Endothelial cell of umbilical vein (primary cell): ENCODE measurements at regions not wholly inside any gene's neighbourhood (a gene's known extent, or its start where the extent isn't known, plus 50 kb on each side); places are given as distances from the start of the nearest gene placed in this dataset.

Experiments used
- BruUV-seq: library from RNA; stranded (reverse); fragments of 400-500 nt; replicated peaks from 2 replicates; lab custom pipeline; 2021; lab: Mats Ljungman, UMichigan
- CTCF ChIA-PET: fragments of 300-600, 350-600 bp; sonication (Branson Sonifier 250); formaldehyde crosslinking; loops from one replicate; lab custom pipeline; 2021; ENCODE audit warnings: antibody characterized with exemption, inconsistent platforms; lab: Charles Lee
- POLR2A ChIA-PET: fragments of 300-600, 350-600 bp; sonication (Branson Sonifier 250); formaldehyde crosslinking; loops from one replicate; lab custom pipeline; 2021; ENCODE audit warnings: antibody characterized with exemption, inconsistent platforms; lab: Charles Lee
- DNase-seq: peaks from one replicate; pipeline ENCODE4 v3.0.0-alpha.2; 2011; ENCODE audit warnings: low read depth, low spot score
- FAIRE-seq: peaks from 2 replicates; lab custom pipeline; 2011; peaks lifted over from hg19 to GRCh38; lab: Jason Lieb, UNC
- H2AFZ ChIP-seq: 2 replicates; pipeline ENCODE4 v1.6.0; 2012; ENCODE audit warnings: low read depth, low read length, control low read depth, inconsistent platforms
- H3K27ac ChIP-seq: 2 replicates; pipeline ENCODE4 v1.5.1; 2011; ENCODE audit warnings: low read depth, mild to moderate bottlenecking, control low read depth, low read length, moderate library complexity; ENCODE audit not compliant: insufficient read depth
- H3K27me3 ChIP-seq, 2 experiments: 2 replicates each; pipeline versions ENCODE4 v1.6.0 to v1.6.1; 2011; ENCODE audit warnings: low read length in 2 of 2, mixed read lengths in 1 of 2; ENCODE audit not compliant: control insufficient read depth in 2 of 2, insufficient read depth in 2 of 2
- H3K36me3 ChIP-seq, 2 experiments: 2 replicates in 1 of 2; 3 replicates in 1 of 2; pipeline ENCODE4 v1.5.1; 2011; ENCODE audit warnings: low read length in 2 of 2, mild to moderate bottlenecking in 1 of 2, moderate library complexity in 1 of 2; ENCODE audit not compliant: control insufficient read depth in 2 of 2, insufficient read depth in 2 of 2; ENCODE audit errors: extremely low read depth in 1 of 2
- H3K4me1 ChIP-seq: 3 replicates; pipeline ENCODE4 v1.5.1; 2011; ENCODE audit warnings: mild to moderate bottlenecking, low read length; ENCODE audit not compliant: control insufficient read depth, insufficient read depth; ENCODE audit errors: extremely low read depth
- H3K4me2 ChIP-seq: 2 replicates; pipeline ENCODE4 v1.6.1; 2011; ENCODE audit warnings: low read length, control low read depth, mixed read lengths; ENCODE audit not compliant: insufficient read depth
- H3K4me3 ChIP-seq, 3 experiments: fragments of 200-600 bp in 1 of 3; sonication (generic), shearing (Covaris generic) in 1 of 3; replicated peaks in 1 of 3; 2 replicates each; pipeline ENCODE4 v1.5.1; 2011 to 2016; ENCODE audit warnings: control low read depth in 3 of 3, low read length in 3 of 3, mild to moderate bottlenecking in 2 of 3, inconsistent platforms in 1 of 3, low read depth in 1 of 3, moderate library complexity in 1 of 3; ENCODE audit not compliant: insufficient read depth in 1 of 3
- H3K79me2 ChIP-seq: 2 replicates; pipeline ENCODE4 v1.6.0; 2012; ENCODE audit warnings: low read length, inconsistent platforms; ENCODE audit not compliant: control insufficient read depth, insufficient read depth
- H3K9ac ChIP-seq: replicated peaks from 2 replicates; pipeline ENCODE3; 2011; ENCODE audit warnings: low read length, control low read depth; ENCODE audit not compliant: insufficient read depth; ENCODE audit errors: extremely low read depth
- H3K9me1 ChIP-seq: replicated peaks from 3 replicates; pipeline ENCODE4 v1.6.0; 2011; ENCODE audit warnings: mild to moderate bottlenecking, low read length; ENCODE audit not compliant: control insufficient read depth, insufficient read depth; ENCODE audit errors: extremely low read depth
- H3K9me3 ChIP-seq: replicated peaks from 2 replicates; pipeline ENCODE4 v1.5.1; 2012; ENCODE audit warnings: low read length, inconsistent platforms; ENCODE audit not compliant: control insufficient read depth, insufficient read depth
- H4K20me1 ChIP-seq: replicated peaks from 2 replicates; pipeline ENCODE3; 2011; ENCODE audit warnings: mild to moderate bottlenecking, low read length; ENCODE audit not compliant: control insufficient read depth, insufficient read depth; ENCODE audit errors: extremely low read depth
- CTCF ChIP-seq, 2 donors: IDR thresholded peaks; 1 replicate in 1 of 2; 2 replicates in 1 of 2; pipeline ENCODE4 v1.5.1; 2011; ENCODE audit warnings: low read length in 2 of 2, mild to moderate bottlenecking in 2 of 2, moderate library complexity in 2 of 2, control low read depth in 1 of 2, inconsistent platforms in 1 of 2, low read depth in 1 of 2; ENCODE audit not compliant: insufficient read depth in 1 of 2; ENCODE audit errors: extremely low read depth in 1 of 2
- FOS ChIP-seq: IDR thresholded peaks from 2 replicates; pipeline ENCODE4 v1.6.1; 2011; ENCODE audit warnings: mild to moderate bottlenecking, low read length, moderate library complexity, borderline replicate concordance; ENCODE audit not compliant: insufficient read depth
- GATA2 ChIP-seq: IDR thresholded peaks from 2 replicates; pipeline ENCODE4 v1.7.0; 2011; ENCODE audit warnings: low read depth, mild to moderate bottlenecking, moderate library complexity, mixed read lengths, low read length; ENCODE audit not compliant: insufficient read length, insufficient read depth
- JUN ChIP-seq: IDR thresholded peaks from 2 replicates; pipeline ENCODE4 v1.6.1; 2011; ENCODE audit warnings: borderline replicate concordance, low read depth; ENCODE audit not compliant: insufficient read length, insufficient read depth
- MYC ChIP-seq: IDR thresholded peaks from one replicate; pipeline ENCODE4 v1.6.1; 2011; ENCODE audit warnings: mild to moderate bottlenecking, low read depth, low read length
- POLR2A ChIP-seq: IDR thresholded peaks from 2 replicates; pipeline ENCODE4 v1.6.1; 2012; ENCODE audit warnings: low read depth, mild to moderate bottlenecking, control low read depth, low read length
- POLR2AphosphoS5 ChIP-seq: IDR thresholded peaks from 2 replicates; pipeline ENCODE4 v1.6.1; 2012; ENCODE audit warnings: low read depth, mild to moderate bottlenecking, control low read depth, low read length, moderate library complexity; ENCODE audit not compliant: insufficient read depth
- dilution Hi-C: fragments of 300-500 bp; cut with MboI; formaldehyde crosslinking; loops from one replicate; pipeline ENCODE4 v1.15.0; 2019; ENCODE audit warnings: low sequenced_read_pairs; ENCODE audit not compliant: extremely low pct_ligation_motif_present
- intact Hi-C: fragments of 100-400 bp; cut with micrococcal nuclease; formaldehyde crosslinking; loops from one replicate; pipeline ENCODE4 v1.10.0; 2022
- TF ChIP-seq, protein P1 (sequence below): IDR thresholded peaks from 2 replicates; pipeline ENCODE4 v1.6.1; 2011; ENCODE audit not compliant: insufficient read depth, insufficient read length

DNA sequence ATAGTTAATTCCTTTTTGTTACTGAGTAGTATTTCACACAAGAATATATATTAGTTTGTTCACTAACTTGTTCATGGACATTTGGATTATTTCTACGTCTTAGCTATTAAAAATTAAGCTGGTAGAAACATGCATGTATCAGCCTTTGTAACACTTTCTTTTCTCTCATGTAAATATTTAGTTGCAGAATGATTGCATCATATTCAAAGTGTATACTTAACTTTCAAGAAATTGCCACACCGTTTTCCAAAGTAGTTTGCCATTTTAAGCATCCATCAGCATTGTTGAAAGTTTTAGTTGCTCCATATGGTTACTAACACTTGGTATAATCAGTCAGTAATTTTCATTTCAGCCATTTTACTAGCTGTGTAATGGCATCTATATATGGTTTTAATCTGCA is 666.9 kb downstream of the NXPH1 start:
- intact Hi-C loops: no loop called here
- TF ChIP-seq FOS (no peak), JUN (no peak), POLR2AphosphoS5 (no peak), CTCF (IDR thresholded peaks at IDR 0.05; ENCODE audit: extremely low read depth in 1 of 2, insufficient read depth in 1 of 2, low read depth in 1 of 2, low read length in 2 of 2) (no peak), GATA2 (no peak), POLR2A (no peak), MYC (no peak)
- TF ChIP-seq, protein P1, sequence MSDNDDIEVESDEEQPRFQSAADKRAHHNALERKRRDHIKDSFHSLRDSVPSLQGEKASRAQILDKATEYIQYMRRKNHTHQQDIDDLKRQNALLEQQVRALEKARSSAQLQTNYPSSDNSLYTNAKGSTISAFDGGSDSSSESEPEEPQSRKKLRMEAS: no peak

More for the DNA sequence above, 666.9 kb downstream of the NXPH1 start:
- no peaks in the 10 kb centered on the region for H3K27me3 ChIP-seq
- H3K9me3 ChIP-seq: peaks cover 7% of the 10 kb centered on the region
- no peaks in the 10 kb centered on the region for H3K79me2 ChIP-seq
- H3K4me1 ChIP-seq: no peaks in the 10 kb centered on the region
- BruUV-seq: no TSS peak
- H3K4me2 ChIP-seq: no peak overlapping the region
- no peak overlapping the region for H3K9ac ChIP-seq
- H4K20me1 ChIP-seq: no peaks in the 10 kb centered on the region
- DNase-seq (no peak), FAIRE-seq (no peak)
- no peak overlapping the region for H3K4me3 ChIP-seq
- no peak overlapping the region for H3K27ac ChIP-seq
- dilution Hi-C loops: no loop called here
- H3K9me1 ChIP-seq: no peaks in the 10 kb centered on the region
- no peaks in the 10 kb centered on the region for H3K36me3 ChIP-seq
- H2AFZ ChIP-seq: no peak overlapping the region
- POLR2A ChIA-PET: no interaction called here
- CTCF ChIA-PET: no interaction called here
